ENCODE measurements at regions not wholly inside any gene's neighbourhood (a gene's known extent, or its start where the extent isn't known, plus 50 kb on each side); places are given as distances from the start of the nearest gene placed in this dataset.

DNA sequence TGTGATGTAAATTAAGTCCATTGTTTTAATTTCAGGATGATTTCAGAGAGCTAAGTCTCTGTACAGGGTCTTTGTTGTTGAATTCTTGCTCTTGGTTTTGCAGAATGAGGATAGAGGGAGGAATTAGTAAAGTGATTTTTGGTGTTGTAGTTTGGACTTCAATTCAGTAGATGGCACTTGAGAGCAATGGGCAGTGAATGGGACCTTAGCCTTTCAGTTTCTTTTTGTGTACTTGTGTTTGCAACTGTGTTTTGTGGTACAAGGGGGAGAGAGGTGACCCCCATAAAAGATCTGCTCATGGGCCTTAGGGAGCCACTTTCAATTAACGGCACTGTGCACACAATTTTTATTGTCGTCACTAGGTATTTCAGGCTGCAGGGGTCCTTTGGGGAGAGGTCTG lies 340.0 kb downstream of the DCAF12L2 start (continued):
- TF ChIP-seq, protein P1, sequence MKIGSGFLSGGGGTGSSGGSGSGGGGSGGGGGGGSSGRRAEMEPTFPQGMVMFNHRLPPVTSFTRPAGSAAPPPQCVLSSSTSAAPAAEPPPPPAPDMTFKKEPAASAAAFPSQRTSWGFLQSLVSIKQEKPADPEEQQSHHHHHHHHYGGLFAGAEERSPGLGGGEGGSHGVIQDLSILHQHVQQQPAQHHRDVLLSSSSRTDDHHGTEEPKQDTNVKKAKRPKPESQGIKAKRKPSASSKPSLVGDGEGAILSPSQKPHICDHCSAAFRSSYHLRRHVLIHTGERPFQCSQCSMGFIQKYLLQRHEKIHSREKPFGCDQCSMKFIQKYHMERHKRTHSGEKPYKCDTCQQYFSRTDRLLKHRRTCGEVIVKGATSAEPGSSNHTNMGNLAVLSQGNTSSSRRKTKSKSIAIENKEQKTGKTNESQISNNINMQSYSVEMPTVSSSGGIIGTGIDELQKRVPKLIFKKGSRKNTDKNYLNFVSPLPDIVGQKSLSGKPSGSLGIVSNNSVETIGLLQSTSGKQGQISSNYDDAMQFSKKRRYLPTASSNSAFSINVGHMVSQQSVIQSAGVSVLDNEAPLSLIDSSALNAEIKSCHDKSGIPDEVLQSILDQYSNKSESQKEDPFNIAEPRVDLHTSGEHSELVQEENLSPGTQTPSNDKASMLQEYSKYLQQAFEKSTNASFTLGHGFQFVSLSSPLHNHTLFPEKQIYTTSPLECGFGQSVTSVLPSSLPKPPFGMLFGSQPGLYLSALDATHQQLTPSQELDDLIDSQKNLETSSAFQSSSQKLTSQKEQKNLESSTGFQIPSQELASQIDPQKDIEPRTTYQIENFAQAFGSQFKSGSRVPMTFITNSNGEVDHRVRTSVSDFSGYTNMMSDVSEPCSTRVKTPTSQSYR (CRISPR knock-in tag; IDR thresholded peaks at IDR 0.05; ENCODE audit: borderline replicate concordance): no peak
- no peak for TF ChIP-seq ZNF644 (CRISPR knock-in tag; IDR thresholded peaks at IDR 0.05; ENCODE audit: low read depth)
- TF ChIP-seq ATAD3A (CRISPR knock-in tag; IDR thresholded peaks at IDR 0.05): no peak
- no peak for TF ChIP-seq TEAD2 (CRISPR knock-in tag; IDR thresholded peaks at IDR 0.05)
- no peak for TF ChIP-seq MYC (CRISPR knock-in tag; IDR thresholded peaks at IDR 0.05; ENCODE audit: borderline replicate concordance)
- TF ChIP-seq, protein P2, sequence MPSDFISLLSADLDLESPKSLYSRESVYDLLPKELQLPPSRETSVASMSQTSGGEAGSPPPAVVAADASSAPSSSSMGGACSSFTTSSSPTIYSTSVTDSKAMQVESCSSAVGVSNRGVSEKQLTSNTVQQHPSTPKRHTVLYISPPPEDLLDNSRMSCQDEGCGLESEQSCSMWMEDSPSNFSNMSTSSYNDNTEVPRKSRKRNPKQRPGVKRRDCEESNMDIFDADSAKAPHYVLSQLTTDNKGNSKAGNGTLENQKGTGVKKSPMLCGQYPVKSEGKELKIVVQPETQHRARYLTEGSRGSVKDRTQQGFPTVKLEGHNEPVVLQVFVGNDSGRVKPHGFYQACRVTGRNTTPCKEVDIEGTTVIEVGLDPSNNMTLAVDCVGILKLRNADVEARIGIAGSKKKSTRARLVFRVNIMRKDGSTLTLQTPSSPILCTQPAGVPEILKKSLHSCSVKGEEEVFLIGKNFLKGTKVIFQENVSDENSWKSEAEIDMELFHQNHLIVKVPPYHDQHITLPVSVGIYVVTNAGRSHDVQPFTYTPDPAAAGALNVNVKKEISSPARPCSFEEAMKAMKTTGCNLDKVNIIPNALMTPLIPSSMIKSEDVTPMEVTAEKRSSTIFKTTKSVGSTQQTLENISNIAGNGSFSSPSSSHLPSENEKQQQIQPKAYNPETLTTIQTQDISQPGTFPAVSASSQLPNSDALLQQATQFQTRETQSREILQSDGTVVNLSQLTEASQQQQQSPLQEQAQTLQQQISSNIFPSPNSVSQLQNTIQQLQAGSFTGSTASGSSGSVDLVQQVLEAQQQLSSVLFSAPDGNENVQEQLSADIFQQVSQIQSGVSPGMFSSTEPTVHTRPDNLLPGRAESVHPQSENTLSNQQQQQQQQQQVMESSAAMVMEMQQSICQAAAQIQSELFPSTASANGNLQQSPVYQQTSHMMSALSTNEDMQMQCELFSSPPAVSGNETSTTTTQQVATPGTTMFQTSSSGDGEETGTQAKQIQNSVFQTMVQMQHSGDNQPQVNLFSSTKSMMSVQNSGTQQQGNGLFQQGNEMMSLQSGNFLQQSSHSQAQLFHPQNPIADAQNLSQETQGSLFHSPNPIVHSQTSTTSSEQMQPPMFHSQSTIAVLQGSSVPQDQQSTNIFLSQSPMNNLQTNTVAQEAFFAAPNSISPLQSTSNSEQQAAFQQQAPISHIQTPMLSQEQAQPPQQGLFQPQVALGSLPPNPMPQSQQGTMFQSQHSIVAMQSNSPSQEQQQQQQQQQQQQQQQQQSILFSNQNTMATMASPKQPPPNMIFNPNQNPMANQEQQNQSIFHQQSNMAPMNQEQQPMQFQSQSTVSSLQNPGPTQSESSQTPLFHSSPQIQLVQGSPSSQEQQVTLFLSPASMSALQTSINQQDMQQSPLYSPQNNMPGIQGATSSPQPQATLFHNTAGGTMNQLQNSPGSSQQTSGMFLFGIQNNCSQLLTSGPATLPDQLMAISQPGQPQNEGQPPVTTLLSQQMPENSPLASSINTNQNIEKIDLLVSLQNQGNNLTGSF (CRISPR knock-in tag; IDR thresholded peaks at IDR 0.05): no peak
- TF ChIP-seq, protein P3, sequence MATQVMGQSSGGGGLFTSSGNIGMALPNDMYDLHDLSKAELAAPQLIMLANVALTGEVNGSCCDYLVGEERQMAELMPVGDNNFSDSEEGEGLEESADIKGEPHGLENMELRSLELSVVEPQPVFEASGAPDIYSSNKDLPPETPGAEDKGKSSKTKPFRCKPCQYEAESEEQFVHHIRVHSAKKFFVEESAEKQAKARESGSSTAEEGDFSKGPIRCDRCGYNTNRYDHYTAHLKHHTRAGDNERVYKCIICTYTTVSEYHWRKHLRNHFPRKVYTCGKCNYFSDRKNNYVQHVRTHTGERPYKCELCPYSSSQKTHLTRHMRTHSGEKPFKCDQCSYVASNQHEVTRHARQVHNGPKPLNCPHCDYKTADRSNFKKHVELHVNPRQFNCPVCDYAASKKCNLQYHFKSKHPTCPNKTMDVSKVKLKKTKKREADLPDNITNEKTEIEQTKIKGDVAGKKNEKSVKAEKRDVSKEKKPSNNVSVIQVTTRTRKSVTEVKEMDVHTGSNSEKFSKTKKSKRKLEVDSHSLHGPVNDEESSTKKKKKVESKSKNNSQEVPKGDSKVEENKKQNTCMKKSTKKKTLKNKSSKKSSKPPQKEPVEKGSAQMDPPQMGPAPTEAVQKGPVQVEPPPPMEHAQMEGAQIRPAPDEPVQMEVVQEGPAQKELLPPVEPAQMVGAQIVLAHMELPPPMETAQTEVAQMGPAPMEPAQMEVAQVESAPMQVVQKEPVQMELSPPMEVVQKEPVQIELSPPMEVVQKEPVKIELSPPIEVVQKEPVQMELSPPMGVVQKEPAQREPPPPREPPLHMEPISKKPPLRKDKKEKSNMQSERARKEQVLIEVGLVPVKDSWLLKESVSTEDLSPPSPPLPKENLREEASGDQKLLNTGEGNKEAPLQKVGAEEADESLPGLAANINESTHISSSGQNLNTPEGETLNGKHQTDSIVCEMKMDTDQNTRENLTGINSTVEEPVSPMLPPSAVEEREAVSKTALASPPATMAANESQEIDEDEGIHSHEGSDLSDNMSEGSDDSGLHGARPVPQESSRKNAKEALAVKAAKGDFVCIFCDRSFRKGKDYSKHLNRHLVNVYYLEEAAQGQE (IDR thresholded peaks at IDR 0.05; ENCODE audit: borderline replicate concordance in 1 of 2, low read depth in 1 of 2, low read length in 2 of 2): no peak
- no peak for TF ChIP-seq JDP2 (CRISPR knock-in tag; IDR thresholded peaks at IDR 0.05; ENCODE audit: borderline replicate concordance)
- no peak for TF ChIP-seq SRSF1 (optimal IDR thresholded peaks at IDR 0.05; ENCODE audit: low read depth, low read length)
- no peak for TF ChIP-seq GATAD1 (CRISPR knock-in tag; IDR thresholded peaks at IDR 0.05)
- no peak for TF ChIP-seq MEF2D (CRISPR knock-in tag; IDR thresholded peaks at IDR 0.05)
- TF ChIP-seq SETDB1 (CRISPR knock-in tag; IDR thresholded peaks at IDR 0.05; ENCODE audit: borderline replicate concordance): no peak
